ENCODE measurements at regions not wholly inside any gene's neighbourhood (a gene's known extent, or its start where the extent isn't known, plus 50 kb on each side); places are given as distances from the start of the nearest gene placed in this dataset.
A peak's percentile ranks its signal among the peaks of the same experiment; 100 is the strongest.

GRCh38 chr5:93916872-93917271 is 175.5 kb upstream of the POU5F2 start:
- no peaks in the 10 kb centered on the region for H3K36me3 ChIP-seq (ENCODE audit: insufficient read depth, low read length)
- ATAC-seq (ENCODE audit: insufficient read depth, low read depth) (no peak), DNase-seq (no peak)
- no peak overlapping the region for H2AFZ ChIP-seq (ENCODE audit: low read depth, low read length)
- H3K9me3 ChIP-seq (ENCODE audit: insufficient read depth, low read length, severe bottlenecking), result no peaks in the 10 kb centered on the region
- peaks cover 20% of the 10 kb centered on the region for H3K4me1 ChIP-seq (ENCODE audit: insufficient read depth, low read length)
- TF ChIP-seq CTCF (IDR thresholded peaks at IDR 0.05; ENCODE audit: borderline replicate concordance, extremely low read depth, low read length, poor library complexity, severe bottlenecking) (no peak), EZH2 (IDR thresholded peaks at IDR 0.05; ENCODE audit: borderline replicate concordance, low read depth, low read length, severe bottlenecking) (no peak)
- H3K4me2 ChIP-seq (ENCODE audit: insufficient read depth, low read length), result no peak overlapping the region
- H4K20me1 ChIP-seq (ENCODE audit: insufficient read depth, low read length), result no peaks in the 10 kb centered on the region
- H3K4me3 ChIP-seq (ENCODE audit: low read depth in 1 of 2, low read length in 2 of 2), result no peak overlapping the region
- no peaks in the 10 kb centered on the region for H3K79me2 ChIP-seq (ENCODE audit: insufficient read depth, low read length)
- H3K9ac ChIP-seq (ENCODE audit: low read depth, low read length), result no peak overlapping the region
- H3K27ac ChIP-seq (ENCODE audit: low read length), result no peak overlapping the region
- no peaks in the 10 kb centered on the region for H3K27me3 ChIP-seq (ENCODE audit: insufficient read depth, low read length, poor library complexity)

- Histone ChIP-seq H3K9me3 (ENCODE audit: insufficient read depth, low read length, severe bottlenecking) (no peaks in the 10 kb centered on the region), H3K27me3 (ENCODE audit: insufficient read depth, low read length, poor library complexity) (no peaks in the 10 kb centered on the region), H3K27ac (ENCODE audit: low read length) (no peak overlapping the region), H3K9ac (ENCODE audit: low read depth, low read length) (no peak overlapping the region), H3K4me1 (ENCODE audit: insufficient read depth, low read length) (peaks cover 3% of the 10 kb centered on the region; the same call in 1 of the 2 replicates), H3K79me2 (ENCODE audit: insufficient read depth, low read length) (no peaks in the 10 kb centered on the region), H3K36me3 (ENCODE audit: insufficient read depth, low read length) (no peaks in the 10 kb centered on the region), H4K20me1 (ENCODE audit: insufficient read depth, low read length) (no peaks in the 10 kb centered on the region), H2AFZ (ENCODE audit: low read depth, low read length) (no peak overlapping the region), H3K4me3 (ENCODE audit: low read depth in 1 of 2, low read length in 2 of 2) (no peak overlapping the region), H3K4me2 (ENCODE audit: insufficient read depth, low read length) (no peak overlapping the region)
- peak; percentile 66 for ATAC-seq (ENCODE audit: insufficient read depth, low read depth)
- TF ChIP-seq CTCF (IDR thresholded peaks at IDR 0.05; ENCODE audit: borderline replicate concordance, extremely low read depth, low read length, poor library complexity, severe bottlenecking) (peak; percentile 67), EZH2 (IDR thresholded peaks at IDR 0.05; ENCODE audit: borderline replicate concordance, low read depth, low read length, severe bottlenecking) (no peak)
- no peak for DNase-seq
These were observed 173.7 kb upstream of the POU5F2 start for GRCh38 chr5:93915142-93915553.

- no peak overlapping the region for H3K9ac ChIP-seq (ENCODE audit: low read depth, low read length)
These were observed 170.2 kb upstream of the POU5F2 start for GRCh38 chr5:93911609-93912008.

More at GRCh38 chr5:93911609-93912008, 170.2 kb upstream of the POU5F2 start:
- Histone ChIP-seq H3K36me3 (ENCODE audit: insufficient read depth, low read length) (no peaks in the 10 kb centered on the region), H3K27ac (ENCODE audit: low read length) (no peak overlapping the region), H4K20me1 (ENCODE audit: insufficient read depth, low read length) (no peaks in the 10 kb centered on the region), H3K79me2 (ENCODE audit: insufficient read depth, low read length) (no peaks in the 10 kb centered on the region), H3K9me3 (ENCODE audit: insufficient read depth, low read length, severe bottlenecking) (no peaks in the 10 kb centered on the region), H2AFZ (ENCODE audit: low read depth, low read length) (no peak overlapping the region), H3K4me2 (ENCODE audit: insufficient read depth, low read length) (no peak overlapping the region), H3K27me3 (ENCODE audit: insufficient read depth, low read length, poor library complexity) (no peaks in the 10 kb centered on the region), H3K4me1 (ENCODE audit: insufficient read depth, low read length) (no peaks in the 10 kb centered on the region), H3K4me3 (ENCODE audit: low read depth in 1 of 2, low read length in 2 of 2) (no peak overlapping the region)
- TF ChIP-seq EZH2 (IDR thresholded peaks at IDR 0.05; ENCODE audit: borderline replicate concordance, low read depth, low read length, severe bottlenecking) (no peak), CTCF (IDR thresholded peaks at IDR 0.05; ENCODE audit: borderline replicate concordance, extremely low read depth, low read length, poor library complexity, severe bottlenecking) (no peak)
- ATAC-seq (ENCODE audit: insufficient read depth, low read depth) (peak; percentile 29; the same call in 1 of the 3 replicates), DNase-seq (no peak)
